Prostate gland (tissue), 2 donors: ENCODE measurements at regions not wholly inside any gene's neighbourhood (a gene's known extent, or its start where the extent isn't known, plus 50 kb on each side); places are given as distances from the start of the nearest gene placed in this dataset.

ENCODE experiments used
- DNase-seq: peaks from one replicate; pipeline ENCODE4 v3.0.0-alpha.2; 2019; ENCODE audit warnings: low spot score
- H3K27ac ChIP-seq, 2 donors: fragments of 200-600 bp; sonication (generic); 2 replicates each; pipeline ENCODE4 v1.5.1; 2017 to 2019
- H3K27me3 ChIP-seq: fragments of 200-600 bp; sonication (generic); replicated peaks from 2 replicates; pipeline ENCODE4 v1.5.1; 2019; ENCODE audit not compliant: insufficient read depth
- H3K36me3 ChIP-seq, 2 donors: fragments of 200-600 bp; sonication (generic); 1 replicate in 1 of 2; 2 replicates in 1 of 2; pipeline versions ENCODE4 v1.5.1 to v1.8.1; 2017 to 2019
- H3K4me1 ChIP-seq: fragments of 200-600 bp; sonication (generic); replicated peaks from 2 replicates; pipeline ENCODE4 v1.5.1; 2019
- H3K4me3 ChIP-seq, 2 donors: fragments of 200-600 bp; sonication (generic); 2 replicates each; pipeline ENCODE4 v1.5.1; 2017 to 2019
- H3K9me3 ChIP-seq: fragments of 200-600 bp; sonication (generic); 2 replicates; pipeline ENCODE4 v1.5.1; 2017
- CTCF ChIP-seq, 4 experiments: fragments of 200-600 bp in 2 of 4; fragments of 450-650 bp in 2 of 4; sonication (generic) in 2 of 4; IDR thresholded peaks; 1 replicate in 3 of 4; 2 replicates in 1 of 4; pipeline ENCODE4 v1.5.1; 2016 to 2019; ENCODE audit warnings: antibody characterized with exemption in 4 of 4, mild to moderate bottlenecking in 2 of 4, moderate library complexity in 2 of 4
- POLR2A ChIP-seq: fragments of 450-650 bp; IDR thresholded peaks from one replicate; pipeline ENCODE4 v1.6.1; 2016; ENCODE audit warnings: antibody characterized with exemption, mild to moderate bottlenecking
- POLR2AphosphoS5 ChIP-seq: sonication (generic); formaldehyde crosslinking; IDR thresholded peaks from one replicate; pipeline ENCODE4 v1.6.1; 2017; ENCODE audit warnings: antibody characterized with exemption
- WGBS: methylation state at CpG from one replicate; pipeline ENCODE4 v1.1.5; 2018; 5-methylcytosine and 5-hydroxymethylcytosine counted together
- intact Hi-C: fragments of 100-400 bp; cut with DNase I; formaldehyde crosslinking; loops from one replicate; pipeline ENCODE4 v1.14.2; 2022

DNA sequence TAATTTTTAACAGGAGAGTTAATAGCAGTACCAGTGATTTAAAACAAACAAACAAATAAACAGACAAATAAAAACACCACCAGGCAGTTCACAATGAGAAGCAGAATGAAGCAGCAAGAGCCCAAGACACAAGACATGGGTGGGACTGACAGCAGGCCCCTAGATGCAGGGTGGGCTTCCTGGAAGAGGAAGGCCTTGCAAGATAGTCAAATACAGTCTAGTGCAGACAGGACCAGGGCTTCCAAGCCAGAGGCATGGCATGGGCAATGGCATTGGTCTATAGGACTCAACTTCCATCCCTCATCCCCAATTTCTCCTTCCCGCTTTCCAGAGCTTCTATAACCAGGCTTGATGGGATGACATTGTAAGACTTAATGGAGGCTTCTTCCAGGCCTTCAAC, 645.1 kb downstream of the UQCRFS1 start:
- no peaks in the 10 kb centered on the region for H3K36me3 ChIP-seq
- H3K4me3 ChIP-seq: no peak overlapping the region
- no peaks in the 10 kb centered on the region for H3K4me1 ChIP-seq
- WGBS: 100% methylated on average over 1 of the region's 1 CpG
- H3K9me3 ChIP-seq: no peaks in the 10 kb centered on the region
- no peak for DNase-seq
- no peaks in the 10 kb centered on the region for H3K27me3 ChIP-seq
- no peak for TF ChIP-seq CTCF (IDR thresholded peaks at IDR 0.05)
- no peak overlapping the region for H3K27ac ChIP-seq
- intact Hi-C loops: no loop called here

- Histone ChIP-seq H3K36me3 (no peaks in the 10 kb centered on the region), H3K4me3 (no peak overlapping the region), H3K27ac (no peak overlapping the region), H3K27me3 (no peaks in the 10 kb centered on the region), H3K9me3 (no peaks in the 10 kb centered on the region), H3K4me1 (no peaks in the 10 kb centered on the region)
- intact Hi-C loops: no loop called here
- TF ChIP-seq POLR2AphosphoS5 (no peak), POLR2A (no peak), CTCF (IDR thresholded peaks at IDR 0.05) (no peak)
- 76% methylated on average over 13 of the region's 13 CpGs for WGBS
- DNase-seq: no peak
Measured at GRCh38 chr19:28563964-28564921, 648.7 kb downstream of the UQCRFS1 start.

GRCh38 chr19:28560786-28561185, 652.2 kb downstream of the UQCRFS1 start:
- TF ChIP-seq POLR2AphosphoS5 (no peak), CTCF (IDR thresholded peaks at IDR 0.05) (no peak)
- intact Hi-C loops: no loop called here
- H3K27me3 ChIP-seq: no peaks in the 10 kb centered on the region
- no peaks in the 10 kb centered on the region for H3K36me3 ChIP-seq
- H3K4me3 ChIP-seq: no peak overlapping the region
- WGBS: 60% methylated on average over 4 of the region's 4 CpGs
- H3K4me1 ChIP-seq: no peaks in the 10 kb centered on the region
- DNase-seq: no peak
- H3K9me3 ChIP-seq: no peaks in the 10 kb centered on the region
- H3K27ac ChIP-seq: no peak overlapping the region

GRCh38 chr19:28558783-28559182, 654.2 kb downstream of the UQCRFS1 start:
- H3K9me3 ChIP-seq: no peaks in the 10 kb centered on the region
- intact Hi-C loops: no loop called here
- H3K27me3 ChIP-seq: no peaks in the 10 kb centered on the region
- H3K27ac ChIP-seq: no peak overlapping the region
- no peaks in the 10 kb centered on the region for H3K36me3 ChIP-seq
- TF ChIP-seq CTCF (IDR thresholded peaks at IDR 0.05) (no peak), POLR2AphosphoS5 (no peak)
- no peak overlapping the region for H3K4me3 ChIP-seq
- 53% methylated on average over 2 of the region's 2 CpGs for WGBS
- DNase-seq: no peak
- no peaks in the 10 kb centered on the region for H3K4me1 ChIP-seq

DNA sequence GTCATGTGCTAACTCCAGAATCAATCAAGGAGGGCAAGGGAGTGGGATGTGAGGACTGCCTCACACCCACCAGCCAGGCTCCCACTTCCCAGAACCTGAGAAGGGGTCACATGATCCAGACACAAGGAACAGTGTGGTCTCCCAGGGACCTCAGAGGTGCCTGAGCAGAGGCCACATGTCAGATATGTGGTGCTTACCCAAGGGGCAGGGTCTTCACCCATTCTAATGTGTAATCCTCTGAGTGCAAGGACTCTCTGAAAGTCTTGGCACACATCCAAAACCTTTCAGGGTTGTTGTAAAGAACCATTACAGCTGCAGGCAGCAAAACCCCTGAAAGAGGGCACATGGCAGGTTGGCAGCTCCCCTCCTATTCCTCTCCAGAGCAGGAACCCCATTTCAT, 656.6 kb downstream of the UQCRFS1 start:
- intact Hi-C loops: no loop called here

More for the DNA sequence above, 656.6 kb downstream of the UQCRFS1 start:
- TF ChIP-seq POLR2A (no peak), POLR2AphosphoS5 (no peak), CTCF (IDR thresholded peaks at IDR 0.05) (no peak)
- Histone ChIP-seq H3K4me3 (no peak overlapping the region), H3K9me3 (no peaks in the 10 kb centered on the region), H3K36me3 (no peaks in the 10 kb centered on the region), H3K27ac (no peak overlapping the region), H3K4me1 (no peaks in the 10 kb centered on the region), H3K27me3 (no peaks in the 10 kb centered on the region)
- no peak for DNase-seq
